UCSD-AML1 (cell line): ENCODE measurements at regions not wholly inside any gene's neighbourhood (a gene's known extent, or its start where the extent isn't known, plus 50 kb on each side); places are given as distances from the start of the nearest gene placed in this dataset.

Experiments used
- DNase-seq: peaks from one replicate; lab custom pipeline; 2025; ENCODE audit not compliant: unreplicated experiment; lab: John Stamatoyannopoulos, UW

DNA sequence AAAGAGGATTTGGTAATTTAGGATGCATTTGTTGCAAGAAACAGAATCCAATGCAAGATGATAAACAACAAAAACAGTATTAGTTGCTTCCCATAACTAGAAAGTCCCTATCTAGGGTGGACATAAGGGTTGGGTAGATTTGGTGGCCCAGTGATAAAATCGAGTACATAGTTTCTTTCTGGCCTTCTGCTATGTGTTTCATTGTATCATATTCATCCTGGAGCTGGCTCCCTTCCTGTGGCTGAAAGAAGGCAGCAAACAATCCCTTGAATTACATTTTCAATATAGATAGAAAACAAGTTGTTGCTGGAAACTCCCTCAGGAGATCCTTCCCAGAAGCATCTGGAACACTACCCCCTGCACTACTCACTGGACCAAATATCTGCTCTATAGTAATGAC, 135.1 kb downstream of the ID4 start:
- DNase-seq = no peak

DNA sequence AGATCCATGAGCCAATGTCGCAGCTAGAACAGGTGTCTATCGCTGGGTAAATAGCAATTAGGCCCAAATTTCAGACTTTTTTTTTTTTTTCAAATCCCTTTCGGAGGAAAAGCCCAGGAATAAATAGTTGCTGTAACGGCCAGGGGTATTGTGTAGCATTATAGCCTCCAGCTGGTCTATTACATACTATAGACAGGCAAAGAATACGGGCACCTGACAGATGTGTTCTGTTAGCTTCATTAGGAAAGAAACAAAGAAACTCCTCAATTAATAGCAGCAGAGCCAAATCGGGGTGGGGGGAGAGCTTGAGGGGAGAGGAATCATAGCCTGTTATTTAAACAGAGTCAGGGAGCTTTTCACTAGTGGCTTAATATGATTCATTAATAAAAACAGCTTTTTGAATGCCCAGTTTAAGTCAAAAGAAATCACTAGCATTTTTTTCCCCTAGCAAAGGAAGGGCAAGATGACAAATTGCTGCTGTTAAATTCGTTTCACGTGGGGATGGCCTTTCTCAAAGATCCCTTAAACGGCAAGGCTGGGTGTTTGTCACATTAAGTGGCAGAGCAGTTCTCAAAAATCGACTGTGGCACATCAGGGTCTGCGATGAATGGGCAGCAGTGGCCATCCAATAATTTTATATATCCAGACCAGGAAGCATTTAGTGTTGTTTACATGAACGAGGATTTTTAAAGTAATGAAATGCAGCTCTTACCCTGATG, 139.4 kb downstream of the ID4 start:
- DNase-seq = no peak

DNA sequence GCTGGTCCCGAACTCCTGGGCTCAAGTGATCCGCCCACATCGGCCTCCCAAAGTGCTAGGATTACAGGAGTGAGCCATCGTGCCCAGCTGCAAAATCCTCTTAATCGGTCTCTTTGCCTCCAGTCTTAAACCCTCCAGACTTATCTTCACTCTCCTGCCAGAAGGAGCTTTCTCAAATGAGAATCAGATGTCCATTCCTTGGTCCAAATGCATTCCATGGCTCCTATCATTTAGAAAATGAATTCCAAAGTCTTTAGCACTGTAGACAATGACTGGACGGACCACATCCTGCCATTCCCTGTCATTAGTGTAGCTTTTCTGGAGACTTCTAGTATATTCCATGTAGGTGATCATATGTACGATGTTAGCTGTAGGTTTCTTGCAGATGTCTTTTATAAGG, 141.9 kb downstream of the ID4 start:
- DNase-seq = no peak

DNA sequence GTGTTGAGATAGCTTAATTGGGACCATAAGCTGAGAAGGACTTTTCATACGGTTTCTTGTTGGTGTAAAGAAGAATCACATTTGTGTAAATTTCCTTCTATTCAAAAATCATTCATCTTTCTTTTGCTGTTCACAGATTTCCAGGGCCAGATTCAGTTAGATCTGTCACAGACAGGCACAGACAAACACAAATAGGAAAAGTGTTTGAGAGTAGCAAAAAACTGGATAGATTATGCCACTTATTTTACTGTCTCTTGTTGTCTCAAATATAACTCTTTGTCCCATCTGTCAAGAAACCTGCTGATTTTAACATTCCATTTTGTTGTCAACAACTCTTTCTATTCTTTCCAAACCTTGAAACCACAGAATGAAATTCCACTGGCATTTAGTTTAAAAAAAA, 142.8 kb downstream of the ID4 start:
- no peak for DNase-seq

DNA sequence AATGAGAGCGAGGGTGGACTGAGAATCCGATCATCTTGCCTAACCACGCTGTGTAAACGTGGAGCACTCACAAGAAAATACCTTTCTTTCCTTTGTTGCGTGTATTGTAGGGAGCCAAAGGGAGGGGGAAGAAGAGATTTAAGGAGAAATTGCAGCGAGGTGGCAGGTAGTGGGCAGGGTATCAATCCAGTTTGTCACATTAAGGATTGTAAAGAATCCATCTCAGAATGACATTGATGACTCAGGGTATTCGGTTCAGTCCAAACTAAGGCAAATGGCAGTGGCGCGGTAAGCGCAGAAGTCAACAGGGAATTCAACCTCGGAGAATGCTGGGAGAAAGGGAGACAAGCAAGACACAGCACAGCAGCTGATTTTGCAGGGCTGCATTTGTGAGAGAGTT, 146.2 kb downstream of the ID4 start:
- DNase-seq = no peak

DNA sequence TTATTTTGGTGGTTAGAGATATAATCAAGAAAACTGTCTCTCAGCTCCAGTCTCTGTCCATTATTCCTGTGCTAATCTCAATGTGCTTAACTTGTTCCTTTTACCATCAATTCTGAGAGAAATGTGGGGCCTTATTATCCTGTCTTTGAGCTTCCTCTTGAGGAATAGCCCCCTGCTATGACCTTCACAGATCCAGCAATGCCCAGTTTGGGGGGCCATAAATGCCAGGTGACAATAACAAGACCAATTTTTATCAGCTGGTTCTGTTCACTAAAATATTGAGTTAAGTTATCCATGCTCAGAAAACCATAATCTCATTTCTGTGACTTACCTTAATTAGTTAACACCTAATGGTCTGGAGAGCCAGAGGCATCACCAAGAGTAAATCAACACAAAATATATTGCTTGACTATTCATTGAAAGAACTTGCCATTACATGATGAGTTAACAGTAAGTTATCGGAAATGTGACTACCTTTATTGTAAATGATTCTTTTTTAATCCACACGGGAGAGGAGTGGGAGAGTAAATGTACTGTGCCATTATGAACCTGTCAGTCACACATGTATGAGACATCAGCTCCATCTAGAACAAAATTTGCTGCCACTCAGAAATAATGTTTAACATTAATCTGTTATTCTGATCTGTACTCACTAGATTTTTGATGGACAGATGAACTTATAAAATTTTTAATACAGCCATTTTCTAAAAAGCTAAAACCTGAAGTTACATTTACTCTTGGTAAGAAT, 149.7 kb downstream of the ID4 start:
- DNase-seq = no peak

DNA sequence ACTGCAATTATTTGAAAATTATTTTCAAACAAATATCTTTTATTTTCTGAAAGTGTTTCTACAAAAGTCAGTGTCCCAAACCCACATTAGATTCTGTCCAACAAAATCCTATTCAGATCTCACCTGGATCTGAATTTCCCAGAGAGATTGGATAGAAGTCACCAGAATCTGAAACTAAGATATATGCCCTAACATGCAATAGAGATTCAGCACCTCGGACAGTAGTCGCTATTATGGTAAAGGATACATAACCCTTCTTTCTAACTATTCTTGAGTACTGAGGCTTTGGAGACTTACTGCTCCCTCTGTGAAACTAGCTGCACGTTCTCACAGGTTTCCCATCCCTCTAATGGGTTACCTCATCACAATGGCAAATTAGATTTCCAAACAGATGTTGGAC, 151.4 kb downstream of the ID4 start:
- no peak for DNase-seq

DNA sequence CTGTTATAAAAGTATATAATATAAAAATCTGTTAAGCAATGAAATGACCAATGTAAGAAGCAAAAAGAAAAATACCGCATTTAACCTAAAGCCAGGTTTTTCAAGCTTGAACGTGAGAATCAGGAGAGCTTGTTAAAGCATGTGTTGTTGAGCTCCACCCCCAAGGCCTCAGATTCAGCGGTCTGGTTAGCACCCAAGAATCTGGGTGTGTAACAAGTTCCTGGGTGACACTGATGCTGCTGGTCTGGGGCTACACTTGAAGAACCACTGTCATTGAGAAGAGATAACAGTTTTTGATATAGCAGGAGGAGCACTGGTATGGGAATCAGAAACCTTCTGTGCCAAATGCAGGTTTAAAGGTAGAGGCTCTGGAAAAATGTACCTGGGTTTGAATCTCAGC, 154.0 kb downstream of the ID4 start:
- no peak for DNase-seq

DNA sequence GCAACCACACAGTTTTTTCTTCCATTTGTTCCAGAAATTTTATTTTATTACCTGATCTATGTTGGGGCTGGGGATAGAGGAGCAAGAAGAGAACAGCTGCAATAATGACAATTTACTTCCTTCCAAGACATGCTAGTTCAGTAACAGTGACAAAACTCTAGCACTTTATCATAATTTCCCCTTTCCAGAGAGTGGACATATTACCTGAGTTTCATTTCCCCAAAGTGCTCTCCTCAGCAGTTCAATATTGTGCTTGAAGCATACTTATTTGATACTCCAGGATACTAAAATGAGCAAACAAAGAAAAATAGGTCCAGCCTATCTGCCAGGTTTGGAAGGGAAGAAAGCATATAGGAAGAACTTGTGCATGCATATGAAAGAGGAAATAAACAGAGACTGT, 157.7 kb downstream of the ID4 start:
- no peak for DNase-seq

DNA sequence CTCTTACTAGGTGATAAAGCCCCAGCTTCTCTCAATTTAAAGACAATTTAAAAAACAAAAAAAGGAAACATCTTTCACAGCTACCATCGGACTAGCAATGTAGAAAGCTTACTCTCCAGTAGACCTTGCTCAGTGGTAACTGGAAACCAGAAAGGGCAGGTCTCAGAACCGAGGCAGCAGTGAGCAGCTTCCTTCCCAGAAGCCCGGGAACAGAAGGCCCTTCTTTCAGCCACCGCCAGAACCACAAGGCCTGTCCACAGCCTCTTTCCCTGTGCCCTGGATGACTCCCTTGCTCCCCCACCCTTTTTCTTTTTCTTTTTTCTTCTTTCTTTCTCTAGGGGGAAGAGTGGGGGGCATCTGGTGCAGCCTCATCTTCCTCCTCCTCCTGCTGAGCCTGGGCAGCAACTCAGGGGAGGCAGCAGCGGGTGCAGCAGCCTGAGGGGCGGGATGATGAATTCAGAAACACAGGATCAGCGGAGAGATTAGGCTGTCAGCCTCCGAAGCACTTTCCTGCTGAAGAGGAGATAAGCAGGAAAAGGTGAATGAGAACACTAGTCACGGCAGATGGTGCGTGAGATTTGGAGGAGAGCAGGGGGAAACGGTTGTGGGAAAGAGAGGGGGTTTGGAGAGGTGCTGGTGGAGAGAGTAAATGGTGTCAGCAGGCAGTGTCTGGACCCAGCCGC, 158.5 kb downstream of the ID4 start:
- no peak for DNase-seq

DNA sequence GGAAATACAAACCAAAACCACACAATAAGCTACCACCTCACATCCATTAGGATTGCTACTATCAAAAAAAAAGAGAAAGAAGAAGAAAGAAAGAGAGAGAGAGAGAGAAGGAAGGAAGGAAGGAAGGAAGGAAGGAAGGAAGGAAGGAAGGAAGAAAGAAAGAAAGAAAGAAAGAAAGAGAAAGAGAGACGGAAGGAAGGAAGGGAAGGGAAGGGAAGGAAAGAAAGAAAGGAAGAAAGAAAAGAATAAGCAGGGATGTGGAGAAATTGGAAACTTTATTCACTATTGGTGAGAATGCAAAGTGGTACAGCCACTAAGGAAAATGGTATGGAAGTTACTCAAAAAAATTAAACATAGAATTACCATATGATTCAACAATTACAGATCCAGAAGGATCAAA, 159.9 kb downstream of the ID4 start:
- no peak for DNase-seq

DNA sequence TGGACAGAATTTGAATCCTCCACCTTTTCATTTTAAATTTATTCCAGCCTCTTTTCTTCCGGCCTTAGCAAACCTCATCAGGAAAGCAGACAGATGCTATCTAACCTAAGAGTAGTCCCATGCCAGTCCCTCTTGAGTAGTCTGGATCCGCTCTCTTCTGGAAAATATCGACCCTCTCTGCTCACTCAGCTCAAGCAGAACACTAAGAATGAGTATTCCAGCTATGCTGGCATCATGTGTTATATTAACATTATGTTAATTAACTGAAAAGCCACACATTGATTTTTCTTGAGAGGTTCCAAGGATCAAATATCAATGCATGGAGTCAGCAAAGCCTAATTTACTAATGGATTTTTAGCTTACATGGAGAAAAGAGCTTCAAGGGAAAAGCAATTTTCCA, 161.4 kb downstream of the ID4 start:
- no peak for DNase-seq

DNA sequence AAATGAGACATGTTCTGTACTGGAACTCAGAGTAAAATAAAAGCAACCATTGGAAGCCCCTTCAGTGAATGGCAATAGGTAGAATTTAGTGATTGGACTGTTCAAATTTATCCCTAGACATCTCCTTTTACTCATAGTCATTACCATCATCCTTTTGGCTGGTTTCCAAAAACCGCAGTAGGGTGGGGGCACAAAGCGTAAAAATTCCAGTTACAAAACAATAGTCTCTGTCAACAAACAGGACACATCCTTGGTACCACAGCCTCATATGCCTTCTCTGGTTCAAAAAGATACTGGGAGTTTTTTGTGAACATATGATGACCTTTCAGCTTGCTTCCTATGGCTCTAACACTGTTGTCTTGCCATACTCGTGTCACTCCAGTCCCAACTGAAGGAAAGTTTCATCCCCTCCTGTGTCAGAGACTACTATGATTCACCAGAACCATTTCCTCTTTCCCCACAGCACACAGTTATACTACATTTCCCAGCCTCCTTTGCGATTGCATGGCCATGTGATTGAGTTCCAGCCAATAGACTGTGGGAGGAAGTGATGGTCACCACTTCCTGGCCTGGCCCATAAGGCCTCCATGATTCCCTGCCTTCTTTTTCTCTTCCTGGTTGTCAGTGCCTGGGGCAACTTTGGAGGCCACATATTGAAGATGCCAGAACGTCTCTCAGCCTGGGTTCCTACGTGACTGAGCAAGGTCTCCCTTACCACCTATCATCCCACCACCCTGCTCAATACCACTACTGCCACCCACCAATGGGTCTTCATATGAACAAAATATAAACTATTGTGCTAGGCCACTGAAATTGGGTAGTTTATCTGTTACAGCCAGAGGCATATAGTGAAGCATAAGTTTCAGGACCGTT, 162.4 kb downstream of the ID4 start:
- DNase-seq = peak; percentile 17

DNA sequence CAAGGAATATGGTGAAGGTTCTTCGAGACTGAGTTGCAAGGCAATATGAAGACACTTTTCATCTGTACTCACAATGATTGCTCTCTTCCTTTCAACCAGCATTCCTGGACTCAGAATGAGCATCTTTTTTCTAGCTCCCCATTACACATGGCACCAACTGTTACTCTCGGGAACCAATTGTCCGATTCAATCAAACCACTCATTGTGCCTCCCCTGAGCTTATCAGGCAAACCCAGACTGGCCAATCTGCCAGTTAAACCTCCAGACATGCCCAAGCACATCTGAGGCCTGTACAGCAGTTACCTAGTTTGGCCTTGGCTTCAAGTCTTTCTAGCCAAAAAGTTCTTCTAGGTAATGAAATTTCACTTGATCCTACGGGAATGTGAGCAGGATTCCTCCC, 164.1 kb downstream of the ID4 start:
- DNase-seq = no peak

DNA sequence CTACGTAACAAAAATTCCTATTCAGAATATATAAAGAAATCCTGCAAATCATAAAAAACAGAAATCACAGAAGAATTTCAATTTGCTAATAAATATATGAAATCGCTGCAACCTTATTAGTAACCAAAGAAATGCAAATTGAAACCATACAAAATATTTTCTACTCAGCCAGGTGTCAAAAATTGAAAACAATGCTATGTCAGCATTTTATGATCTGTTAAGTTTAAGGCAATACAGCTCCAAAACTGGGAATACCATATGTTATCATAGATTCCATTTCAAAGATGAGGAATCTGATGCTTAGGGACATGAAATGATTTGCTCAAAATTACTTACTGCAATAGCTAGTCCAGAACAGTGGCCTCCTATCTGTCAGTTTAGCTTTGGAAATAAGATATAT, 168.9 kb downstream of the ID4 start:
- no peak for DNase-seq

DNA sequence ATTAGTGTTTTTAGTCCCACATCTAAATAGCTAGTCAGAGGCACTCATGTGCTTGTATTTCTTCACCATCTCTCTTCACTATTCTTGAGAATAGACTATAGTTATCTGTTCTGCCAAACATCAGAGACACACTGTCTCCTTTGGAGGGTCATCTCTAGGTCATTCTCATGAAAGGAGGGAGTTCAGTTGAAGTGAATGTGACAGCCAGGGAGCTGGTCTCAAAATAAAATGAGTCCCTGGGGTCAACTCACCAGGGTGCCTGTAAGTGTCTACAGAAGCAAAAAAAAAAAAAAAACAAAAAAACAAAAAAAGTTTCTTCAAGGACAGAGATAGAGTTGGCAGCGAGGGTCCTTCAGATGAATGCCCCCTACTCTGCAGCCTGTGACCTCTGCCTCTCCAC, 171.0 kb downstream of the ID4 start:
- no peak for DNase-seq

DNA sequence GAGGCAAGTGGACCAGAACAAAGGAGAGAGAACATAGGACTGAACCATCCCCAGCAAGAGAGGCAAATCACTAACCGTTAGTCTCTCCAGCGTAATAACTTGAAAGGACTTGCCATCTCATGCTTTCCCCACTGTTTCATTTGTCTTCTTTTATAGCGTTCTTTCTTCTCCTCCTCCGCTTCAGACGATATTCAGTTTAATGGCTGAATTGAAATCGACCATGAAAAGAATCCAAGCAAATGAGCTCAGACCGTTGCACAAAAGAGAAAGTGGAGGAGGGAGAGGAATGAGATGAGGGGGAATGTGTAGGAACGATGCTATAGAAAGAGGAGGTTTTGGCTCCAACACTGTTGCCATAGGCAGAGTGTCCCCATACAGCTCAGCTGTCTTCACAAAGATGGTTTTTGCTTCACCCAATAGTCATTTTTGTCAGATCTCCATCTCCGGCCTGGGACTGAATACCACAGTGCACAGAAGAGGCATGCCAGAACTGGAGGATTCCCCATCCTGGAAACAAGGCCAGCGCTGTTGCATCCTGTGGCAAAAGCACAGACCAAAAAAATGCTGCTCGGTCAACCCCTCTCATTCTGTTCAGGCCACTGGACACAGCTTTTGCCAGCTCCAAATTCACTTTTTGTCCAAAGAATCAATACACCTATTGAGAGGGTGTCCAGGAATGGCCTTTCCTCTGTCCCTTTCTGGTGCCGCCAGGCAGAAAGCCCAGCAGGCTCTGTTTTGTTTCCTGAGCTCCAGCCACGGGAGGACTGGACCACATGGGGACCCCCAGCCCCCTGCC, 176.1 kb downstream of the ID4 start:
- DNase-seq = no peak

DNA sequence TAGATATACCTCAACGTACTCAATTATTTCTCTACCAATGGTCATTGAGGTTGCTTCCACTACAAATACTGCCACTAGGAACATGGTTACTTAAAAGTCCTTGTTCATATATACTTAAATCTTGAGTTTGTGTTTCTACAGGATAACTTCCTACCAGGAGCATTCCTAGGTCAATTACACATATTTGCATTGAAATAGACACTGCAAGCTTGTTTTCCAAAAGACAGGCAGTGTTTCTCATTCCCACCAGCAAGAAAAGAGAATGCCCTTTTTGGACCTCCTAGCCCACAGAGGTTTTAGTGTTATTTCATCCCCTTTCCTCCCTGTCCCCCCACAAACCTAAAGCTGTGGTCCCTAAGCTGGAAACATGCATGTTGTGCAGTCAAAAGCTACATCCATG, 177.3 kb downstream of the ID4 start:
- no peak for DNase-seq

DNA sequence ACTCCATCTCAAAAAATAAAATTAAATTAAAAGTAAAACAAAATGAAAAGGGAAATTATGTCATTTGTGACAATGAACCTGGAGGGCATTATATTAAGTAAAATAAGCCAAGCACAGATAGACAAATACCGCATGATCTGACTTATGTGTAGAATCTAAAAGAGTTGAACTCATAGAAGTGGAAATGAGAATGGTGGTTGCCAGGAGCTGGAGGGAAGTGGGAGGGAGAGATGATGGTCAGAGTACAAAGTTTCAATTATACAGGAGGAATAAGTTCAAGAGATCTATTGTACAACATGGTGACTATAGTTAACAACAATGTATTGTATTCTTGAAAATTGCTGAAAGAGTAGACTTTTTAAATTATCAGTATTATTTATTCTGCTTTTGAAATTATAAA, 183.4 kb downstream of the ID4 start:
- DNase-seq = no peak

DNA sequence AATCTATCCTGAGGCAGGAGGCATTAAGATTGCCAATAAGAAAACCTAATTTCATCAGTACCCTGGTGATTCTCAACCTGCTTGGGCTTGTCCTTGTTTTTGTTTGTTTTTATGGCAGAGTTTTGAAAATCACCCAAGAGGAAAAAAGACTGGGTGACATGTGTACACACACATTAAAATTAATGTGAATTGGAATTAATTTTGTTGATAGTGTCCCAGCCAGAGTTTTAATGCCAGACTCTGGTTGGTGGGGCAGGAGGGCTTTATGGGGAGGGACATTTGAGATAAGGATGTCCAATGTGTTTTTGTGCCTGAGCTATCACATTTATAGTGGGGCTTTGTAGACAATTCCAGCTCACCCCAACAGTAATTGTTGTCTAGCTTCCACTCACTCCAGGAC, 184.6 kb downstream of the ID4 start:
- no peak for DNase-seq
